ENCODE measurements at regions not wholly inside any gene's neighbourhood (a gene's known extent, or its start where the extent isn't known, plus 50 kb on each side); places are given as distances from the start of the nearest gene placed in this dataset.

DNA sequence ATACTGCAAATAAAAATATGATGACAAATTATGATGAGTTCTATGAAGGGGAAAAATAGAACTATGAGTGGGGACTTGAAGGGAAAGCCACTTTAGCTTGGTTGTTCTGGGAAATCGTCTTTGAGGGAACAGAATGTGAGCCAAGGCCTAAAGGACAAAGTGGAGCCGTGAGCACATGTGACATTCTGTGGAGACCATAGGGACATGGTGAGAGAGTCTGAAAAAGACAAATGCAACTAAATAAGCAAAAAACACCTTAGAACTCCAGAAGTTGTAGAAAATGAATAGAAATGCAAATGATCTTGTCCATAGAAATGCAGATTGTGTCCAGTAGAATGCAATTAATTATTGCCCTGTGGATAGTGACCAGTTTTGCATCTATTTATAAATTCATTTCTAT lies 86.8 kb upstream of the ANKRD10 start:
- Histone ChIP-seq H3K4me1 (peaks cover 0 to 21% (median 12%) of the 10 kb centered on the region in 6 donors), H3K27me3 (replicated peaks in 1 of 7) (no peaks in the 10 kb centered on the region), H3K4me3 (no peak overlapping the region), H3K36me3 (no peaks in the 10 kb centered on the region), H3K9me3 (peaks cover 0 to 3% (median 0%) of the 10 kb centered on the region in 8 donors), H3K27ac (peak overlapping the region in 1 of 8 donors; percentile 33)
- no peak for DNase-seq
- intact Hi-C loops (cut with DNase I; ENCODE audit: low total_unique reads), result no loop called here
- no peak for TF ChIP-seq POLR2A (IDR thresholded peaks at IDR 0.05)
- TF ChIP-seq, protein P1, sequence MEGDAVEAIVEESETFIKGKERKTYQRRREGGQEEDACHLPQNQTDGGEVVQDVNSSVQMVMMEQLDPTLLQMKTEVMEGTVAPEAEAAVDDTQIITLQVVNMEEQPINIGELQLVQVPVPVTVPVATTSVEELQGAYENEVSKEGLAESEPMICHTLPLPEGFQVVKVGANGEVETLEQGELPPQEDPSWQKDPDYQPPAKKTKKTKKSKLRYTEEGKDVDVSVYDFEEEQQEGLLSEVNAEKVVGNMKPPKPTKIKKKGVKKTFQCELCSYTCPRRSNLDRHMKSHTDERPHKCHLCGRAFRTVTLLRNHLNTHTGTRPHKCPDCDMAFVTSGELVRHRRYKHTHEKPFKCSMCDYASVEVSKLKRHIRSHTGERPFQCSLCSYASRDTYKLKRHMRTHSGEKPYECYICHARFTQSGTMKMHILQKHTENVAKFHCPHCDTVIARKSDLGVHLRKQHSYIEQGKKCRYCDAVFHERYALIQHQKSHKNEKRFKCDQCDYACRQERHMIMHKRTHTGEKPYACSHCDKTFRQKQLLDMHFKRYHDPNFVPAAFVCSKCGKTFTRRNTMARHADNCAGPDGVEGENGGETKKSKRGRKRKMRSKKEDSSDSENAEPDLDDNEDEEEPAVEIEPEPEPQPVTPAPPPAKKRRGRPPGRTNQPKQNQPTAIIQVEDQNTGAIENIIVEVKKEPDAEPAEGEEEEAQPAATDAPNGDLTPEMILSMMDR (IDR thresholded peaks at IDR 0.05 in 8 of 11, conservative IDR thresholded peaks at IDR 0.05 in 3 of 11), result no peak
- no peak for TF ChIP-seq POLR2AphosphoS5 (IDR thresholded peaks at IDR 0.05)
- 73 to 83% (median 77%) methylated on average over 2 of the region's 2 CpGs for WGBS, 5 donors

DNA sequence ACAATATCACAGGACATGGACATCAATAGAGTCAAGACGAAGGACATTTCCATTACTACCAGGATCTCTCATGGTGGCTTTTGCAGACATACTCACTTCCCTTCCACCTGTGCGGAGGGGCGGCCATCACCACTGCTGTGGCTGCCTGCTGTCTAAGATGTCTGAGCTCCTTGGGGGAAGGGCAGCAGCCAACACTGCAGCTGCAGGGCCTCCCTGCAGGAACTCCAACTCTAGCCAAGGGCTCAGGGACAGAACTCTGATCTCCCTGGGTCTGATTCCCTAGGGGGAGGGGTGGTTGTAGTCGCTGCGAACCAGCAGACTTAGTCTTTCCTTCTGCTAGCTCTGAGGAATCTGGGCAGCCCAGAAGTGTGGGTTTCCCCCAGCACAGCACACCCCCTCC lies 78.9 kb upstream of the ANKRD10 start:
- no peak for DNase-seq
- Histone ChIP-seq H3K36me3 (no peaks in the 10 kb centered on the region), H3K27ac (no peak overlapping the region), H3K27me3 (replicated peaks in 1 of 7) (peaks cover 0 to 4% (median 0%) of the 10 kb centered on the region in 7 donors), H3K9me3 (no peaks in the 10 kb centered on the region), H3K4me3 (no peak overlapping the region), H3K4me1 (peaks cover 0 to 5% (median 0%) of the 10 kb centered on the region in 6 donors)
- intact Hi-C loops (cut with DNase I; ENCODE audit: low total_unique reads), result no loop called here
- 65 to 87% (median 75%) methylated on average over 5 of the region's 5 CpGs for WGBS, 5 donors
- TF ChIP-seq, protein P1 (IDR thresholded peaks at IDR 0.05 in 8 of 11, conservative IDR thresholded peaks at IDR 0.05 in 3 of 11), result no peak
- no peak for TF ChIP-seq POLR2AphosphoS5 (IDR thresholded peaks at IDR 0.05)
- TF ChIP-seq POLR2A (IDR thresholded peaks at IDR 0.05), result no peak

DNA sequence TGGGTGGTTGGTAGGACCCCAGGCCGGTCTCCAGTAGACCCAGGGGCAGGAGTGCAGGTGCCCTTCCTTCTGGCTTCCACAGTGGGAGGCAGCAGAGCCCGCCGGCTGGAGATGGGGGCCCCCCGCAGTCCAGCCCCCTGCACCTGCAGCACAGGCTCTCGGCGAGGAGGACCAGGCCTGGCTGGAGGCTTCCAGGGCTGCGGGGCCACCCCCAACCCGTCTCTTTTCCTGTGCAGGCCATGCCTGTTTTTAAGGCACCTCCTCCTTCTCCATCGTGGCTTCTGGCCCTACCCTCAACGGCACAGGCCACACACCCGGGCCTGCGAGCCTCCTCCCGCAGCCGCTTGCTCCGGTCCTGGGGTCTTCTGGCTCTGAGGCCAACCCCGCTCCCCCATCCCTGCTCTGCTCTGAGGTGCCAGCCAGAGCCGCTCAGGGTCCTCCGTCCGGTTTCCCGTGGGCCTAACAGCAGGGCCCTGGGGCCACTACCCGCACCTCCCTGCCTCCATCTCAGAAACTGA lies 77.2 kb upstream of the ANKRD10 start:
- 93 to 96% (median 94%) methylated on average over 16 to 21 of the region's 21 CpGs for WGBS, 5 donors
- H3K4me3 ChIP-seq, result no peak overlapping the region
- peaks cover 0 to 4% (median 0%) of the 10 kb centered on the region in 7 donors for H3K27me3 ChIP-seq (replicated peaks in 1 of 7)
- H3K27ac ChIP-seq, result no peak overlapping the region
- intact Hi-C loops (cut with DNase I; ENCODE audit: low total_unique reads), result no loop called here
- DNase-seq, result no peak
- H3K9me3 ChIP-seq, result no peaks in the 10 kb centered on the region
- TF ChIP-seq, protein P1 (IDR thresholded peaks at IDR 0.05 in 8 of 11, conservative IDR thresholded peaks at IDR 0.05 in 3 of 11), result no peak
- TF ChIP-seq POLR2A (IDR thresholded peaks at IDR 0.05) (no peak), POLR2AphosphoS5 (IDR thresholded peaks at IDR 0.05) (no peak)
- no peaks in the 10 kb centered on the region for H3K4me1 ChIP-seq
- no peaks in the 10 kb centered on the region for H3K36me3 ChIP-seq

DNA sequence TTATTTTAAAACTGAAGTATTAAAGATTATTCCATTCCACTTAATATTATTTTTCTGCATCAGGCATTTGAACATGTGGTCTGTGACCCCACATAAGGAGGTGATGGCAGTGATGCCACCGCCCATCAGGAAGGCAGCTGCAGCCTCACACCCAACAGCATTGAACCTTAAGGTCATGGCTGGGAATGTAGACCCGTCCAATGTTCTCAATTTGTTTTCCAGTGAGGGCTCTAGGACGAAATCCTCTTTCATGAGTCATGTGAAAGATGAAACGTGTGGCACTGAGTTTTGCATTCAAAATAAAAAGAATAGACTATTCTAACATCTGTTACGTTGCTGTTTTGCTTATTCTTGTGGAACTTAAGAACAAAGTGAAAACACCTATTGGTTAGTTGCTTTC lies 74.5 kb upstream of the ANKRD10 start:
- no peaks in the 10 kb centered on the region for H3K4me1 ChIP-seq
- no peaks in the 10 kb centered on the region for H3K9me3 ChIP-seq
- peaks cover 0 to 18% (median 0%) of the 10 kb centered on the region in 7 donors for H3K27me3 ChIP-seq (replicated peaks in 1 of 7)
- TF ChIP-seq POLR2AphosphoS5 (IDR thresholded peaks at IDR 0.05) (peak in 1 of 3 donors; percentile 81), POLR2A (IDR thresholded peaks at IDR 0.05) (no peak)
- TF ChIP-seq, protein P1 (IDR thresholded peaks at IDR 0.05 in 8 of 11, conservative IDR thresholded peaks at IDR 0.05 in 3 of 11), result no peak
- intact Hi-C loops (cut with DNase I; ENCODE audit: low total_unique reads), result no loop called here
- H3K27ac ChIP-seq, result peak overlapping the region in 7 of 8 donors; percentile 23 to 73 (median 67)
- H3K36me3 ChIP-seq, result no peaks in the 10 kb centered on the region
- 58 to 71% (median 67%) methylated on average over 5 of the region's 5 CpGs for WGBS, 5 donors
- H3K4me3 ChIP-seq, result no peak overlapping the region
- no peak for DNase-seq
